Mesenchymal stem cell (in vitro differentiated cells and primary cell): ENCODE measurements at regions not wholly inside any gene's neighbourhood (a gene's known extent, or its start where the extent isn't known, plus 50 kb on each side); places are given as distances from the start of the nearest gene placed in this dataset.
"Not testable (repeated sequence)": the region's sequence is repeated elsewhere in the genome, so short reads cannot be mapped to it uniquely, and the experiment has no call there.

ENCODE experiments used
- DNase-seq: peaks from one replicate; pipeline ENCODE4 v3.0.0-alpha.2; 2013
- H2AFZ ChIP-seq: one replicate; pipeline ENCODE4 v1.6.1; 2013; ENCODE audit warnings: low read depth, mild to moderate bottlenecking, control low read depth, inconsistent platforms, low read length, moderate library complexity
- H2AK5ac ChIP-seq: 2 replicates; pipeline ENCODE4 v1.6.1; 2013; ENCODE audit warnings: low read length, moderate library complexity, mild to moderate bottlenecking, inconsistent platforms; ENCODE audit not compliant: severe bottlenecking
- H2BK120ac ChIP-seq: one replicate; pipeline ENCODE4 v1.6.1; 2013; ENCODE audit warnings: low read depth, mild to moderate bottlenecking, inconsistent platforms, low read length, moderate library complexity
- H2BK12ac ChIP-seq, 2 experiments: one replicate each; pipeline ENCODE4 v1.6.1; 2013; ENCODE audit warnings: inconsistent platforms in 2 of 2, low read length in 2 of 2, mild to moderate bottlenecking in 2 of 2, moderate library complexity in 2 of 2, control low read depth in 1 of 2
- H2BK15ac ChIP-seq: one replicate; pipeline ENCODE4 v1.6.1; 2013; ENCODE audit warnings: mild to moderate bottlenecking, low read depth, inconsistent platforms; ENCODE audit not compliant: poor library complexity, severe bottlenecking
- H2BK5ac ChIP-seq: 2 replicates; pipeline ENCODE4 v1.6.1; 2013; ENCODE audit warnings: low read depth, mild to moderate bottlenecking, low read length, control low read depth, inconsistent platforms; ENCODE audit not compliant: poor library complexity, severe bottlenecking
- H3K14ac ChIP-seq, 2 experiments: one replicate each; pipeline ENCODE4 v1.6.1; 2013; ENCODE audit warnings: inconsistent platforms in 2 of 2, low read length in 2 of 2, control low read depth in 1 of 2, mild to moderate bottlenecking in 1 of 2, moderate library complexity in 1 of 2
- H3K18ac ChIP-seq, 2 experiments: one replicate each; pipeline ENCODE4 v1.6.1; 2013; ENCODE audit warnings: inconsistent platforms in 2 of 2, low read length in 2 of 2, control low read depth in 1 of 2, low read depth in 1 of 2, mild to moderate bottlenecking in 1 of 2
- H3K23ac ChIP-seq, 2 experiments: one replicate each; pipeline ENCODE4 v1.6.1; 2013; ENCODE audit warnings: inconsistent platforms in 2 of 2, low read length in 2 of 2, mild to moderate bottlenecking in 2 of 2, moderate library complexity in 2 of 2, control low read depth in 1 of 2
- H3K27ac ChIP-seq: 2 replicates; pipeline ENCODE4 v1.5.1; 2013; ENCODE audit warnings: mild to moderate bottlenecking, moderate library complexity, low read length, control low read depth, inconsistent platforms; ENCODE audit not compliant: poor library complexity, severe bottlenecking
- H3K27me3 ChIP-seq, 2 experiments: 2 replicates each; pipeline versions ENCODE4 v1.6.1 to v1.7.0; 2013; ENCODE audit warnings: low read length in 2 of 2, mild to moderate bottlenecking in 2 of 2, moderate library complexity in 2 of 2, control low read depth in 1 of 2, inconsistent platforms in 1 of 2; ENCODE audit not compliant: control insufficient read depth in 1 of 2, insufficient read depth in 1 of 2
- H3K36me3 ChIP-seq, 2 experiments: 2 replicates each; pipeline versions ENCODE4 v1.6.1 to v1.7.0; 2013; ENCODE audit warnings: low read length in 2 of 2, control low read depth in 1 of 2, inconsistent platforms in 1 of 2, low read depth in 1 of 2, mild to moderate bottlenecking in 1 of 2; ENCODE audit not compliant: insufficient read depth in 2 of 2, control insufficient read depth in 1 of 2
- H3K4ac ChIP-seq, 2 experiments: one replicate each; pipeline ENCODE4 v1.6.1; 2013; ENCODE audit warnings: inconsistent platforms in 2 of 2, low read length in 2 of 2, mild to moderate bottlenecking in 2 of 2, moderate library complexity in 2 of 2, control low read depth in 1 of 2, low read depth in 1 of 2
- H3K4me1 ChIP-seq: 2 replicates; pipeline ENCODE4 v1.6.1; 2013; ENCODE audit warnings: low read depth, low read length, control low read depth; ENCODE audit not compliant: control insufficient read depth, insufficient read depth
- H3K4me2 ChIP-seq: 2 replicates; pipeline ENCODE4 v1.6.1; 2013; ENCODE audit warnings: low read length, mild to moderate bottlenecking, inconsistent platforms; ENCODE audit not compliant: poor library complexity, severe bottlenecking
- H3K4me3 ChIP-seq, 2 experiments: 2 replicates each; pipeline versions ENCODE4 v1.5.1 to v1.7.0; 2013; ENCODE audit warnings: low read length in 2 of 2, mild to moderate bottlenecking in 2 of 2, control low read depth in 1 of 2, low read depth in 1 of 2; ENCODE audit not compliant: insufficient read depth in 1 of 2
- H3K79me1 ChIP-seq: replicated peaks from 2 replicates; pipeline ENCODE4 v1.6.1; 2013; ENCODE audit warnings: mild to moderate bottlenecking, control low read depth, low read length, inconsistent platforms; ENCODE audit not compliant: poor library complexity, severe bottlenecking
- H3K9ac ChIP-seq: 2 replicates; pipeline ENCODE4 v1.7.0; 2013; ENCODE audit warnings: mild to moderate bottlenecking, low read length, moderate library complexity
- H3K9me3 ChIP-seq: 2 replicates; pipeline ENCODE4 v1.7.0; 2013; ENCODE audit warnings: mild to moderate bottlenecking, low read length; ENCODE audit not compliant: control insufficient read depth
- H4K8ac ChIP-seq: one replicate; pipeline ENCODE4 v1.6.1; 2013; ENCODE audit warnings: inconsistent platforms, mild to moderate bottlenecking, low read length, moderate library complexity
- H4K91ac ChIP-seq: one replicate; pipeline ENCODE4 v1.6.1; 2013; ENCODE audit warnings: mild to moderate bottlenecking, low read length, inconsistent platforms
- WGBS: methylation state at CpG from one replicate; pipeline ENCODE4 v1.1.7; 2013; ENCODE audit warnings: mixed read lengths; 5-methylcytosine and 5-hydroxymethylcytosine counted together

DNA sequence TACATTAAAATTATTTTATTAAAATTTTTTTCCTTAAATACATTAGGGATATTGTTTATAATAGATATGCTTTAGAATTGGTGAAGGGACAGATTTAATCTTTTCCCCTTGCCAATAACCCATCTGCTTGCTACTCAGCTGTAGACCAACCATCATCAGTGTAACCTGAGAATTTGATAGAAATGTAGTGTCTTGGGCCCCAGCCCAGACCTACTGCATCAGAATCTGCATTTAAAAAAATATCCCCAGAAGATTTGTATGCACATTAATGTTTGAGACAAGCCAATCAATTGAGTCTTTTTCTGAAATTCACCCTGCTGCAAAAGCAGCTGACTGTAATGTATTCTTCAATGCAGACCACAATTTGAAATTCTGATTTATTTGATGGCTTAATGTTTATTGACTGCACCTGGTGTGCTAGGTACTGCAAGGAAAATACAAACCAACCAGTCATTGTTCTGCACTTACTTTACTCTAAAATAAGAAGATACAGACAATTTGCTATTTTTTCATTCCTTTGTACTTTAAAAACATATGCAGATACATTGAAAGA is 190.7 kb upstream of the SGO1 start:
- H3K14ac ChIP-seq: no peak overlapping the region
- no peaks in the 10 kb centered on the region for H3K9me3 ChIP-seq
- no peak overlapping the region for H3K23ac ChIP-seq
- H3K4ac ChIP-seq: no peak overlapping the region
- no peak overlapping the region for H2AFZ ChIP-seq
- H2BK5ac ChIP-seq: no peak overlapping the region
- H2BK15ac ChIP-seq: no peak overlapping the region
- H3K18ac ChIP-seq: no peak overlapping the region
- H4K91ac ChIP-seq: no peak overlapping the region
- no peak overlapping the region for H3K27ac ChIP-seq
- no peak for DNase-seq
- H3K36me3 ChIP-seq: no peaks in the 10 kb centered on the region
- H3K27me3 ChIP-seq: no peaks in the 10 kb centered on the region
- H3K4me1 ChIP-seq: no peaks in the 10 kb centered on the region
- no peaks in the 10 kb centered on the region for H3K79me1 ChIP-seq
- no peak overlapping the region for H3K4me3 ChIP-seq
- H2AK5ac ChIP-seq: no peak overlapping the region
- H2BK12ac ChIP-seq: no peak overlapping the region
- H4K8ac ChIP-seq: no peak overlapping the region
- H3K4me2 ChIP-seq: no peak overlapping the region
- H3K9ac ChIP-seq: no peak overlapping the region
- H2BK120ac ChIP-seq: no peak overlapping the region

- Histone ChIP-seq H3K79me1 (no peaks in the 10 kb centered on the region), H2BK15ac (no peak overlapping the region), H3K27ac (no peak overlapping the region), H4K8ac (no peak overlapping the region), H3K14ac (no peak overlapping the region), H3K27me3 (no peaks in the 10 kb centered on the region), H3K23ac (no peak overlapping the region), H2AK5ac (no peak overlapping the region), H2BK5ac (no peak overlapping the region), H2BK120ac (no peak overlapping the region), H3K4me3 (no peak overlapping the region), H3K9ac (no peak overlapping the region), H3K4ac (no peak overlapping the region), H3K4me1 (no peaks in the 10 kb centered on the region), H3K4me2 (no peak overlapping the region), H2BK12ac (no peak overlapping the region), H3K18ac (no peak overlapping the region), H3K9me3 (no peaks in the 10 kb centered on the region), H2AFZ (no peak overlapping the region), H3K36me3 (no peaks in the 10 kb centered on the region), H4K91ac (no peak overlapping the region)
- WGBS: 71% methylated on average over 2 of the region's 2 CpGs
- DNase-seq: no peak
Observed at GRCh38 chr3:20375302-20375701, 189.3 kb upstream of the SGO1 start.

- H3K9ac ChIP-seq, H2AFZ ChIP-seq, H2BK12ac ChIP-seq, H3K9me3 ChIP-seq, H2BK15ac ChIP-seq, H2BK120ac ChIP-seq, H3K14ac ChIP-seq, H3K4me2 ChIP-seq, H3K4ac ChIP-seq, H3K27me3 ChIP-seq, H2AK5ac ChIP-seq, H4K91ac ChIP-seq, H3K18ac ChIP-seq, H2BK5ac ChIP-seq, H3K36me3 ChIP-seq, H3K4me3 ChIP-seq, H4K8ac ChIP-seq, H3K79me1 ChIP-seq, H3K27ac ChIP-seq, H3K23ac ChIP-seq, H3K4me1 ChIP-seq, DNase-seq: not testable (repeated sequence)
- WGBS: 90% methylated on average over 23 of the region's 23 CpGs
Observed at GRCh38 chr3:20370273-20371063, 184.5 kb upstream of the SGO1 start.

DNA sequence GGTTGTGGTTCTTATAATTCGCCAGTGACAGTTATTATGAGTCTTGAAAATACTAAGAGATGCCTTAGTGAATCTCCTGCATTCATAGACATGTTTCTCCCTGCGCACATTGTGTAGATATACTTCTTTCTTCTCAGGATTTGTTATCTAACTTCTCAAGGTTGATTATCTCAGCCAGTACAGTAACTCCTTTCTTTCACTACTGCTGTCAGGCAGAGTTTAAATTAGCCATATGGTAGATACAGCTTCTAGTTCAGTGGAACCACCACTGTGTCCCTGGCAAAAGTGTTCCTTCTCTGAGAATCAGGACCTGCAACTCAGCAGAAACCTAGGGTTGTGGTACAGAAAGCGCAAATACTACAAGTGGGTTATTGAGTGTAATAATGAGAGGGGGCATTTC is 175.0 kb upstream of the SGO1 start:
- no peak overlapping the region for H3K14ac ChIP-seq
- no peaks in the 10 kb centered on the region for H3K4me1 ChIP-seq
- H3K4me2 ChIP-seq: no peak overlapping the region
- H3K4ac ChIP-seq: no peak overlapping the region
- H3K18ac ChIP-seq: no peak overlapping the region
- no peak overlapping the region for H2AFZ ChIP-seq
- H3K27me3 ChIP-seq: no peaks in the 10 kb centered on the region
- no peak overlapping the region for H2BK15ac ChIP-seq
- H3K79me1 ChIP-seq: no peaks in the 10 kb centered on the region
- H3K9ac ChIP-seq: no peak overlapping the region
- no peak overlapping the region for H2BK12ac ChIP-seq
- H3K27ac ChIP-seq: no peak overlapping the region
- H4K91ac ChIP-seq: no peak overlapping the region
- H3K9me3 ChIP-seq: no peaks in the 10 kb centered on the region
- WGBS: 59% methylated on average over 3 of the region's 3 CpGs
- H3K36me3 ChIP-seq: no peaks in the 10 kb centered on the region
- H3K23ac ChIP-seq: no peak overlapping the region
- H2BK120ac ChIP-seq: no peak overlapping the region
- H2AK5ac ChIP-seq: no peak overlapping the region
- DNase-seq: no peak
- no peak overlapping the region for H3K4me3 ChIP-seq
- H4K8ac ChIP-seq: no peak overlapping the region
- H2BK5ac ChIP-seq: no peak overlapping the region
